ENCODE measurements at regions not wholly inside any gene's neighbourhood (a gene's known extent, or its start where the extent isn't known, plus 50 kb on each side); places are given as distances from the start of the nearest gene placed in this dataset.

DNA sequence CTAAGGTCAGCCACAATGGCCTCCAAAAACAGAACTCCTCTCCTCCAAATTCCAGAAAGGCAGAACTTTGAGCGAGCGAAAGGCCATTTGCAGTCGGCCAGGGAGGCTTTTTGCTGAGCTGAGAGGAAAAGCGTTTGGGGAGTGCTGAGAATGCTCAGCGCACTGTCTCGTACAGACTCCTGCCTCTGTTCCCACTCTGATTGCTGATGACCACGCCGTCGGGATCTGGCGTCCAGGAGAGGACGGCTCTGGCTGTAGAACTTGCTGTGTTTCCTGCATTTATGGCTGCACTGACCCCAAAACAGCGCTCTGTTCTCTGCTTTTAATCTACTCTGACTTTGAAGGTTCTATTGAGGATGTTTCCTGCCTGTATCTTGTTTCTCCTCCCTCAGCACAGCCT is 82.4 kb upstream of the WSCD2 start:
- DNase-seq (ENCODE audit: low spot score) (no peak), ATAC-seq (no peak)
- no peaks in the 10 kb centered on the region for H3K27me3 ChIP-seq (ENCODE audit: insufficient read depth)
- H3K4me3 Mint-ChIP-seq: no peak overlapping the region
- peak overlapping the region; percentile 81 for H2AFZ ChIP-seq
- no peaks in the 10 kb centered on the region for H3K79me2 ChIP-seq (replicated peaks; ENCODE audit: insufficient read depth)
- no peak overlapping the region for H3K27ac Mint-ChIP-seq
- H3K27me3 Mint-ChIP-seq (ENCODE audit: insufficient read depth, low read depth, poor library complexity): no peaks in the 10 kb centered on the region
- no peaks in the 10 kb centered on the region for H4K20me1 ChIP-seq (replicated peaks; ENCODE audit: insufficient read depth)
- H3K27ac ChIP-seq (ENCODE audit: low read depth): no peak overlapping the region
- no peaks in the 10 kb centered on the region for H3K9me2 ChIP-seq (ENCODE audit: insufficient read depth)
- no peaks in the 10 kb centered on the region for H3K36me3 ChIP-seq (ENCODE audit: insufficient read depth)
- no peak overlapping the region for H3K4me3 ChIP-seq
- H3F3A ChIP-seq (replicated peaks; ENCODE audit: low read depth): no peaks in the 10 kb centered on the region
- TF ChIP-seq ZNF331 (CRISPR knock-in tag; IDR thresholded peaks at IDR 0.05; ENCODE audit: low read depth) (no peak), JUNB (IDR thresholded peaks at IDR 0.05; ENCODE audit: unreplicated experiment) (no peak), ETS1 (IDR thresholded peaks at IDR 0.05) (no peak), NANOG (IDR thresholded peaks at IDR 0.05; ENCODE audit: borderline replicate concordance) (no peak), EZH2phosphoT487 (IDR thresholded peaks at IDR 0.05; ENCODE audit: unreplicated experiment) (no peak), CREB1 (CRISPR knock-in tag; IDR thresholded peaks at IDR 0.05; ENCODE audit: low read depth) (no peak), REST (IDR thresholded peaks at IDR 0.05; ENCODE audit: unreplicated experiment) (no peak), EZH2 (IDR thresholded peaks at IDR 0.05; ENCODE audit: low read depth, unreplicated experiment) (no peak), STAT1 (IDR thresholded peaks at IDR 0.05; ENCODE audit: unreplicated experiment) (no peak), CTCF (conservative IDR thresholded peaks at IDR 0.05; ENCODE audit: low read depth in 2 of 2) (no peak), ZNF114 (CRISPR knock-in tag; IDR thresholded peaks at IDR 0.05) (no peak), ZNF462 (CRISPR knock-in tag; IDR thresholded peaks at IDR 0.05) (no peak), POLR2AphosphoS5 (IDR thresholded peaks at IDR 0.05; ENCODE audit: low read depth) (no peak)
- H3K9me3 Mint-ChIP-seq: no peaks in the 10 kb centered on the region
- H3K36me3 Mint-ChIP-seq (ENCODE audit: low read depth): no peaks in the 10 kb centered on the region
- H3K4me1 Mint-ChIP-seq: peaks cover 7% of the 10 kb centered on the region; the same call in 2 of the 3 replicates
- no peaks in the 10 kb centered on the region for H3K4me1 ChIP-seq (ENCODE audit: insufficient read depth)
- no peak overlapping the region for H3K4me2 ChIP-seq

All from GM23338 (cell line).